Tibial nerve (tissue), 4 donors: ENCODE measurements at regions not wholly inside any gene's neighbourhood (a gene's known extent, or its start where the extent isn't known, plus 50 kb on each side); places are given as distances from the start of the nearest gene placed in this dataset.

ENCODE experiments used
- DNase-seq, 2 donors: peaks; one replicate each; pipeline ENCODE4 v3.0.0-alpha.2; 2019; ENCODE audit warnings: low spot score in 2 of 2
- H3K27ac ChIP-seq, 4 donors: fragments of 200-600 bp; sonication (generic) in 3 of 4; one replicate each; pipeline ENCODE4 v1.5.1; 2017 to 2019; ENCODE audit warnings: mild to moderate bottlenecking in 1 of 4
- H3K27me3 ChIP-seq, 2 donors: fragments of 200-600 bp; sonication (generic) in 1 of 2; one replicate each; pipeline versions ENCODE4 v1.5.1 to v1.6.0; 2017 to 2019
- H3K36me3 ChIP-seq, 3 donors: fragments of 200-600 bp; sonication (generic); one replicate each; pipeline ENCODE4 v1.5.1; 2018 to 2019
- H3K4me1 ChIP-seq, 4 donors: fragments of 200-600 bp; sonication (generic) in 3 of 4; one replicate each; pipeline ENCODE4 v1.5.1; 2017 to 2019
- H3K4me3 ChIP-seq, 4 donors: fragments of 200-600 bp; sonication (generic) in 3 of 4; one replicate each; pipeline ENCODE4 v1.5.1; 2017 to 2019; ENCODE audit warnings: mild to moderate bottlenecking in 1 of 4, moderate library complexity in 1 of 4
- H3K9me3 ChIP-seq, 4 donors: fragments of 200-600 bp; sonication (generic) in 3 of 4; one replicate each; pipeline ENCODE4 v1.5.1; 2017 to 2019
- CTCF ChIP-seq, 5 experiments: fragments of 200-600 bp in 3 of 5; fragments of 450-650 bp in 2 of 5; sonication (generic) in 3 of 5; IDR thresholded peaks; one replicate each; pipeline ENCODE4 v1.5.1; 2016 to 2019; ENCODE audit warnings: antibody characterized with exemption in 5 of 5, mild to moderate bottlenecking in 3 of 5, moderate library complexity in 2 of 5
- EP300 ChIP-seq, 2 donors: sonication (generic); formaldehyde crosslinking; IDR thresholded peaks; one replicate each; pipeline ENCODE4 v1.6.1; 2017; ENCODE audit warnings: antibody characterized with exemption in 2 of 2, mild to moderate bottlenecking in 1 of 2
- POLR2A ChIP-seq, 2 donors: fragments of 450-650 bp; IDR thresholded peaks; one replicate each; pipeline ENCODE4 v1.6.1; 2017; ENCODE audit warnings: antibody characterized with exemption in 2 of 2, mild to moderate bottlenecking in 2 of 2, moderate library complexity in 2 of 2
- WGBS, 2 donors: methylation state at CpG; one replicate each; pipeline ENCODE4 v1.1.5; 2018; 5-methylcytosine and 5-hydroxymethylcytosine counted together

GRCh38 chr7:132635127-132635526, 58.9 kb upstream of the PLXNA4 start:
- Histone ChIP-seq H3K4me3 (no peak overlapping the region), H3K9me3 (no peaks in the 10 kb centered on the region), H3K36me3 (no peaks in the 10 kb centered on the region), H3K27ac (no peak overlapping the region), H3K4me1 (no peaks in the 10 kb centered on the region), H3K27me3 (no peaks in the 10 kb centered on the region)
- TF ChIP-seq CTCF (IDR thresholded peaks at IDR 0.05) (no peak), EP300 (IDR thresholded peaks at IDR 0.05) (no peak), POLR2A (IDR thresholded peaks at IDR 0.05) (no peak)
- no peak for DNase-seq
- 78 to 80% methylated on average over 4 of the region's 4 CpGs for WGBS, 2 donors

- H3K4me1 ChIP-seq = no peaks in the 10 kb centered on the region
- DNase-seq = no peak
- no peaks in the 10 kb centered on the region for H3K36me3 ChIP-seq
- no peak for TF ChIP-seq POLR2A (IDR thresholded peaks at IDR 0.05)
- no peak for TF ChIP-seq CTCF (IDR thresholded peaks at IDR 0.05)
- no peak for TF ChIP-seq EP300 (IDR thresholded peaks at IDR 0.05)
- WGBS, 2 donors = 62 to 76% methylated on average over 2 of the region's 2 CpGs
- no peak overlapping the region for H3K27ac ChIP-seq
- H3K9me3 ChIP-seq = no peaks in the 10 kb centered on the region
- H3K27me3 ChIP-seq = no peaks in the 10 kb centered on the region
- H3K4me3 ChIP-seq = no peak overlapping the region
Measured at GRCh38 chr7:132630834-132631233, 54.6 kb upstream of the PLXNA4 start.
